H4 (cell line): ENCODE measurements at regions not wholly inside any gene's neighbourhood (a gene's known extent, or its start where the extent isn't known, plus 50 kb on each side); places are given as distances from the start of the nearest gene placed in this dataset.
"Not testable (repeated sequence)": the region's sequence is repeated elsewhere in the genome, so short reads cannot be mapped to it uniquely, and the experiment has no call there.

ENCODE experiments used
- DNase-seq: peaks from one replicate; pipeline ENCODE4 v3.0.0-alpha.2; 2015; ENCODE audit warnings: low spot score

DNA sequence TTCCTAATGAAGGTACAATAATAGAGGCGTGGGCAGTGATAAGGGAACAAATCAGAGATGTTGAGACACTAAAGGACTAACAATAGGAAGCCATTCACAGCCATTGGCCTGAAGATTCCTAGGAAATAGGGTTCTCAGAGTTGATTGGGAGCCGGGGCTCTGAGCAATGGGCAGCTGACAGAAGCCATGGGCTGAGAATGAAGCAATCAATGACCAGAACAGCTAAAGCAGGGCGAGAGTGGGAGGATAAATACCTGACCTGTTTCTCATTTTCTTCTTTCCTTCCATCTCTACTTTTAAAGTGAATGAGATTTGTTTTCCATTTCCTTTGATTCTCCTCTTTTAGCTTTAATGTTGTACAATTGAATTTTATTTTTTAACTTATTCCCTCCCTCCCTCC, 774.7 kb upstream of the ADGRL4 start:
- no peak for DNase-seq

DNA sequence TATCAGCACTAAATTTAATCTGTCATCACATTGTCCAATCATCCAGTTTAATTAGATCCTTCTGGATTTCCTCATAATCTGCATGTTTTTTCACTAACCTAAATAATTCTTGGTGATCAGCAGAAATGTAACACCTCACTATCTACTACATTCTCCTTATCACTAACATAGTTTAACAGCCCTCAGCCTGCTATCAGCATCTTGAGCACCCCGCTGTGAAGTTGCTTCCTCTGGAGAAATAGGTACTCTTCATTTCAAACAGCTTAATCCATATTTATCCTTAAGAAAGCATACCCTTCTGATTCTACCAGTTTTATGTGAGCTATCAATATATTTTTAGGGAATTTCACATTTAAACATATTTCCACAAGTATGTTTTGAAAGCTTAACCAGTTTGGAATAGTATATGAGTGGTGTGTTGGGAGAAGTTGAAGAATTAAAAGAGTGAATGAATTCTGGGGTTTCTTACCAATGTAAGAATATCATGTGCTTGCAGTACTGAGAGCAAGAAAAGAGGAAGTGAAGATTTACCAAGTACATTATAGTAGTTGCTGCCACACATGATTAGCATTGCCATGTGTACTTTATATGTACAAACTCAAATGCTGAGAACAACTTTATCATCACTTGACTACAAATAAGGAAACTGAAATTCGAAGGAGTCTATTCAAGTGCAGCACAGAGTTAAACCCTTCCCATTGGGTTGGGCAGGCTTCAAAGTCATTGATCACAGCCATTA, 771.1 kb upstream of the ADGRL4 start:
- no peak for DNase-seq

DNA sequence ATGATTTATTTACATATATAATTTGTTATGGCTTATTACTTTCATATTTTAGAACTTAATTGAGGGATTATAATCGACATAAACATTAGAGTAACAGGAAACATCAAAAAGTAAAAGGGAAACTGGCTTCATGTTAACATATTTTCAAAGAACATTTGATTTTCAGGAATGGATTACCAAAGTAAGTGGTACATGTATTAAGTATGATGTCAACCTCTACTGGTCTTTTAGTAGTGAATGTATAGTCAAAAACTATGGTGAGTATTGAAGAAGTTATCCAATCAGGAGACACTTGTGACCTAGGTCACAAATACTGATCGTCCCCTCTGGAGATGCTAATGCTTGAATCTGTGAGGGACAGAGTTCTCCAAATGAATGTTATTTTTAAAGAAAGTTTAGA, 768.9 kb upstream of the ADGRL4 start:
- DNase-seq, result no peak

DNA sequence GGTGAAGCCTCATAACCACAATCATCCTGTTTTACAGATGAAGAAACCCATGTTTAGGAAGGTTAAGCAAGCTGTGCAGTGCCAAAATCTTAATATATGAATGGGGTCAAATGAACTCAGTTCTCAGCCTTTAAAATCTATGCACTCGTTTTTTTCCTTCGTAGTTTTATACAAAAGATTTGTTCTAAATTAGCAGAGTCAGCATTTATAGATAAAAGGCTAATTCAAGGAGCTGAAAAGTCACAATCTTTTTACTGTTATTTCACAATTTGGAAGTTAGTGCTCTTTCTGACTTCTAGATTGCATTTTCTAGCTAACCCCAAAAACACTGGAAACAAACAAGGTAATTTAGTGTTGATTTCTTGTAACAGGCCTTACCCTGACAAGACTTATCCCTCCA, 766.9 kb upstream of the ADGRL4 start:
- no peak for DNase-seq

DNA sequence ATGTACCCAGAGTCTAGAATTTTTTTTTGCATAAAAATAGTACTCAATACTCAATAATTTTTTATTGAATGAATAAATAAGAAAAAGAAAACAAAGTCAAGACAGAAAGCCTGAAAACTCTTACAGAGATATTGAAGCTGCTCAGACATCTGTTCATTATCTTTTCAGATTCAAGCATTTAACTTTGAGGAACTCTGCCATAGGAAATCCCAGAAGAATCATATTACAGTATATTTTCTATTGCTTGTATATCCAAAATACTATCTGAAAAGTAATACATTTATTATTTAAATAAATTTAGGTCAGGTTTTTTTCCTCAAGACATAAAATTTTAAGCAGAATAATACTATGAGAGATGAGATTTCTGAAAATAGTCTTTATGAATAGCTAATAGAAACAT, 755.9 kb upstream of the ADGRL4 start:
- no peak for DNase-seq

DNA sequence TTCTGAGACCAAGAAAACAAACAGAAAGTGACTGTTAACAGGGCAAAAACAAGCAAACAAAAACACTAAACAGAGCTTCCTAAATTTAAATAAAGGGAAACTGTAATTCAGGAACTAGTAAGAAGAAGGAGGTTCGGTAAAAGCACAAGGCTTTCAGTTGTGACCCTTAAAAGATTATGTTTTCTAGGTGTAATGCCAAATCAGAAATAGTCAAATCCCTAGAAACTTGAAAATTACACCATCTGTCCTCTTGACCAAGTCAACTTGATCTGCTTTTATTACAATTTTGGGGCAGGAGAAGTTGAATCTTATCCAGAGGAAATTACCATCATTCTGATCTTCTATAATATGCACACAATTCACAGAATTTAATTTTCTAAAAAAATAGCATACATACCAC, 754.0 kb upstream of the ADGRL4 start:
- DNase-seq, result no peak

DNA sequence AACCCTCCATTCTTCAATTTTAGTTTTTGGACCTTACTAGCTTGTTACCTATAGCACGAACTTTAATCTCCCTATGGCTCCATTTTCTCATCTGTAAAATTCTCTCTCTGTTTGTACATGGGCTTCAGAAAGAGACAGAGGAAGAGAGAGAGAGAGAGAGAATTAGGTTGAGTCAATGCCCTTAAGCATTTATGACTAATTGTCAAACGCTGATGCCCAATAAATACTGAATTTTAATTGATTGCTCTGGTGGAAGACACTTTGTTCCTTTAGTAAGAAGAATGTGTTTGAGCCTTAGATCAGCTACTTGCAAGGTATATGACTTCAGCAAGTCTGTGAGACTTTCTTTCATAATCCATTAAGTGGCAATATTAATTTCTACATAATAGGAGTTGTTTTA, 743.1 kb upstream of the ADGRL4 start:
- DNase-seq, result no peak

DNA sequence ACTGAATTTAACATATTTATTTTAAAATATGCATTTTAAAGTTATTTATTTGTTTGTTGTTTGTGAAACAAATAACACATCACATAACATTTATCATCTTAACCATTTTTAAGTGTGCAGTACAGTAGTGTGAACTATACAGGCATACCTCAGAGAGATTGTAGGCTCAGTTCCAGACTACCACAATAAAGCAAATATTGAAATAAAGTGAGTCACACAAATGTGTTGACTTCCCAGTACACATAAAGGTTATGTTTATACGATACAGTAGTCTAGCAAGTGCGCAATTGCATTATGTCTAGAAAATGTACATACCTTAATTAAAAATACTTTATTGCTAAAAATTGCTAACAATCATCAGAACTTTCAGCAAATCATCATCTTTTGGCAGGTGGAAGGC, 739.4 kb upstream of the ADGRL4 start:
- DNase-seq, result peak; percentile 2

DNA sequence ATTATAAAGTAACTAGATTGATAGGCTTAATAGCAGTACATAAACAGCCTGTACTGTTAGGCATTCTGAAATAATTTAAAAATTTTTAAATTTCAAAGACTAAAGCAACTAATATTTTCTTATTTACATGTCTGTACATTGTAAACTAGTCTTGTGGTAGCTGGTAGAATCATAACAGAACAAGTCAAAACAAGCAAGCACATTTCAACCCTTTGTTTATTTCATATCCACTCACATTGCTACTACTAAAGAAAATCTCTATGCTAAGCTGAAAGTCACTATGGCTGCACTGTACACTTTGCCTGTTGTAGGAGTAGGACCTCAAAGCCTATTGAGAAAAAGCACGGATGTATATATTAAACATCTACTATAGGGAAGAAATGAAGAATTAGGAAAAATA, 738.2 kb upstream of the ADGRL4 start:
- DNase-seq, result no peak

DNA sequence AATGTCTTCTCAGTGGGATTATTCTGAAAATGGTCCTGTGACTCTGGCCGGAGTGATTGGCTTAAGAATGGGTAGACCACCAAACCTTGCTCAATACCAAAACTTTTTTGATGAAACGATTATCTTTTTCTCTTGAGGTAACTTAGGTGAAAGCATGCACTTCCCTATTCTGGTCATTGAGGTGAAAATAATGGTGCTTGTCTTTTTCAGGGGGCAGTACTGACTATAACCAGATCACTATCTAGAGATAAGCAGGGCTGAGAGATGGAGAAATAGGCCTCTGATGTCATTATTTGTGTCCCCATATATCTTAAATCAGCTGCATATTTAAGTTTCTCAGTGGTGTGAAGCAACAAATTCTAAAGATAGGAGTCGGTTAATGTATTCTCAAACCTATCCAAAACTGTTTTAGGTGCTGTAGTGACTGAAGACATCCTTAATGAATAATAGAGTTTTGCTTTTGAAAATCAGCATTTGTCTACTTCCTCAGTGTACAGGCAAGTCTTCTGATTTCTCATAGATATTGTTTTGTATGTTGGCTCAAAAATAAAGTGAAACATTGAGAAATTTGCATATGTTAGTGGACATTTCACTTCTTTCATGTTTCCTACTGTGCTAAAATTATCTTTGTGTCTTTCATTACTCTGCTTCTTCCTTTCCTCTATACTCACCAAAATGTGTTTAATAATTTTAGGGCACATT, 735.3 kb upstream of the ADGRL4 start:
- DNase-seq, result no peak

DNA sequence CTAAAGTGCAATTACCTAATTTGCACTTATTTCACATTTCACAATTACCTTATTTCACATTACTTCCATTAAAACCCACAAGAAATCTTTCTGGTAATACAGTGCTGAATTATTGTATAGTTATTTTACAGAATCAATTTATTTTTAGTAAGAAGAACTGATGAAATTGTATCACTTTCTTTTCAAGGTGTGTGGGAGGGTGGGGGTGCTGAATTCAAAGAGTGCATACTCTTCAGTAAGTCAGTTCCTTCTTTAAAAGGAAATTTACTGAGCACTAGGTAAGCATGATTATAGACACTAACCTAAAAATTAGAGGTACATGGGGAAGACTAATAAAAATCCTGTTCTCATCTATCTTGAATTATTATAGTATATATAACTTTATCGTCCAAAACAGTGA, 731.6 kb upstream of the ADGRL4 start:
- no peak for DNase-seq

DNA sequence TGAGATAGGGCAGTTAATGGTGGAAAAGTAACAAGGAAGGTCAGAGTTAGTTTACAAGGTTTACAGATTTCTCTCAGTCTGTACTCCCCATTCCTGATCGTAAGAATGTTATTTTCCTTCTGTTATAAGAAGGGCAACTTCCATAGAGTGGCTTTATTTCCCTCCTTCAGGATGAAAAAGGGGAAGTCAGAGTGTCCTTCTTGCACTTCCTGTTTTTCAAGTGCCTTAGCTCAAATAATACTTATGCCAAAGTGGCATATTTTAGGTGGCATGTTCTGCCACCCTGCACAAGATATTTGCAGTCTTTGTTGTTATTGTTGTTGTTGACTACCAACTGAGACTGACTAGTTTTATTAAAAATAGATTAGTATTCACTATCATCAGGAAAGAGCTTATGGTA, 730.7 kb upstream of the ADGRL4 start:
- no peak for DNase-seq

DNA sequence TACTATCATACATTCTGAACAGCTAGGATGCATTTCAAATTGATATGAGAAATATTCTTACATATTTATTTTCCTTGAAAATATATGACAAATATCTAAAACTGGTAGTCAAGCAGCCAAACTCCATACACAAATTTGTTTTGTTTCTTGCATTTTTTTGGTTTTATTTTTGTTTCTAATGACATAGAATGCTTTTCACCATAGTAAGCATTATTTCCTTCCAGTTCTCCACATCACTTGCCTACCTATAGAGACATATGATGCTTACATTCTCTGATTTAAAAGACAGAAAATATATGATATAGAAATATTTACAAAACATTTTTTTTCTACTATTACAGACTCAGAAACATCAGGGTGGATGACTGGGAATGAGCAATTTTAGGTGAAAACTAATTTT, 726.4 kb upstream of the ADGRL4 start:
- no peak for DNase-seq

DNA sequence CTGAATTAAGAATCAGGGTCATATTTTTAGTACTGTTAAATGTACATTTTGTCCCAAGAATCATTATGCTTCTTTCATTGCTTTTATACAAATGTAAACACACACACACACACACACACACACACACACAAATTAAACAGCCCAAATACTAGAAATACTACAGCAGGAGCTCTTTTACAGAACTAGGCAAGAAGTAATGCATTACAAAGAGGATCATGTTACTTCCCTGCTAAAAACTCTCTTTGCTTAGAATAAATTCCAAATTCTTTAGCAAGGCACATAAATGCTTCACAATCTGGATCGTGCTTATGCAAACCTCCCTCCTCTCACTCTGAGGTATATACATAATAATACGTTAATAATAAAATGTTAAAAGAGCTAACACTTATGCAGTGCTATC, 720.4 kb upstream of the ADGRL4 start:
- no peak for DNase-seq

DNA sequence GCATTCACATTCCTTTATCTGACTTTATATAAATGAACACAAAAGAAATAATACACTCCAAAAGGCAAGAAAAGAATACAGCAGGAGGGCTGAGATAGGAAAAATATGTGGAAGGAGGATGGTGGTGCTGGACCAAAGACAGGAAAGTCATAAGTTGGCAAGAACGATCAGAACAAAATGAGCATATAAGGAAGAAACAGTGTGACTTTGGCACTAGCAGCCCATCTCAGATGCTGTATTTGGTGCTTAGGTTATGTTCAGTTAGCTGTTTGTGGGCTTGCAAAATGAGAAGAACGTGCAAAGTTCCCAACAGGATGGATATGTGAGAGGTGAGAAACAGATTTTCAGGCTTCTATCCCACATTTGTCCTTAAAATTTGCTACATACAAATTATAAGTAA, 719.8 kb upstream of the ADGRL4 start:
- no peak for DNase-seq

DNA sequence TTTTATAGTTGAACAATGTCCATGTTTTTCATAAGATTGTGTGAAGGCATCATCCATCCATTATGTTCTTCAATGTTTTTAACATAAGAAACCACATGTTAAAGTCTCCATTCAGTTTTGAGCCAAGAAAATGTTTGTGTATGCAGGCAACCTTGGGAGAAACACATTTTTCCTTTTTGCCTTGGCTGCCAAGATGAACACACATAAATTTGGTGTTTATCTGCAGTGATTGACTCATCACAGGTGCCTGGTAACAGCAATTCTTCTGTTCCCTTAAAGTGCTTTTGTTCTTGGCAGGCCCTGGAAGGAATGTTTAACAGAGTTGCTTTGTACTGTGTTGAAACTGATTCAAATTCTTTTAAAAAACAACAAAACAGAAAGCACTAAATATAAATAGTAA, 709.9 kb upstream of the ADGRL4 start:
- DNase-seq, result peak; percentile 2

DNA sequence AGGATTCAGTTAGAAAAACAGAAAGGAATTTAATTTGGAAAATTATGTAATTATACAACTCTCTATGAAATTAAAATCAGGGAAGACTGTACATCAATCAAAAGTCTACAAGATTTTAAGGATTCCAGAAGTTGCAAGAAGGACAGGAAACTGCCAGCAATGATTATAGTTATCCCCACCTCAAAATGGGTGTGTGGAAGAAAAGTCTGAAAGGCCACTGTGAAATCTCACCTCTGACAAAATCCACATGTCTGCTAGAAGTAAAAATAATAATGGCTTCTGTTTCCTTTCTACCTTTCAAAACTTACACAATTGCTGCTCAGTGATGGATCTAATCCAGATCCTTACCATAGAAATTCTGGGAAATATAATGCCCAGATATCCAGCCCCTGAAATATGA, 708.1 kb upstream of the ADGRL4 start:
- DNase-seq, result no peak

DNA sequence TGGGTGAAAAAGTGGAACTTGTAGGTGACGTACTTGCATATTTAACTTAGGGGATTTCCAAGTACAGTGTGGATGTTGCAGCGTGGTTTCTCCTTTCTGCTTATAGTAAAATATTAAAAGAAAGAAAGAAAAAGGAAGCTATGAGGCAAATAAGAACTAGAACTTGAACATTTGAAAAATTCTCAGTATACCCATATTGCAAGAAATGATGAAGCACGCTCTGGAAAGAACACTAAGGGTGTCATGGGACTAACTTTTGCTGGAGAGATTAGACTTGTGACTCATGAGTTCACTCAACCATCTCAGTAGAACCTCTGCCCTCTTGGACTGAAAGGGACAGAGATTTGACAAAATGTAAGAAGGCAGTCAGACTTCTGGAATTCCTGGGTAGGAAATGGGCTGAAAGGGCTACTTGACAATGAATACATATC, 704.5 kb upstream of the ADGRL4 start:
- DNase-seq, result no peak

DNA sequence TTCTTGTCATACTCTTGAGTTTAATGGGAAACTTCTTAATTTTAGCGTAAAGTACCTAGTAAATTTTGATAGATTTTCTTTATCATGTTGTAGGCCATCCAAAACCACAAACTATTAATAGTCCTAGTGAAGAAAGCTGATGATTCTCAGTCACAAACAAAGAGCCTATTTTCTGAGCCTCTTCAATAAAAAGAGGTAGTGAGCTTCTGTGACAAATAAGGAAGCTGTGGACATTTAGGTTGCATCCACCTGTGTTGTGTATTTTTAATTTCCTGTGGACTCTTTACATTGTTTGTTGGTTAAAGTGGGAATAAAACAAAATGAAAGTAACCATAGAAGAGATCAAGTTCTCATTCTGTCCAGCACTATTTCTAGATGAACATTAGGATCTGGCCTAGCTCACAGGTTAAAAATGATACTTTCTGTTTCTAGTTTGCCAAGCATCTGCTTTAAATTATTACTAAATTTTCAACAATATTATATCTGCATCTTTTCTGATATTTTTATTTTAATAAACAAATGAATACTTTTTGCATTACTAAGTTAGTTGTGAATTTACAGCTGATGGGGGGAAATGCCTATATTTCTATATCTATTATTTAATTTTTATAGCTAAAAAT, 702.2 kb upstream of the ADGRL4 start:
- DNase-seq, result no peak

DNA sequence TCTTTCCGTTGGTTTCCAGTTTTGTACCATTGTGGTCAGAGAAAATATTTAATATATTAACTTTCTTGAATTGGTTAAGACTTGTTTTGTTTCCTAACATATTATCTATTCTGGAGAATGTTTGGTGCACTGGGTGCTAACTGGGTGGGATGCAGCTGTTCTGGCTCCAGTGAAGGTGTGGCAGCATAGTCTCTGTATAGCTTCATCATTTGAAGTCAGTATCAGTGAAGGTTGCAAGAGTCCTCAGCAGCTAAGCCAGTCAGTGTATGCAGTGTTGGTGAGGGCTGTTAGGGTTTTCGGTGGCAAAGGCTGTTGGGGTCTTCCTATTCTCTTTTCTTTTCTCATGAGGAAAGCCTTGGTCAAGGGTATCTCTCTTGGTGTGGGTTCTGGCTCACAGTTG, 698.7 kb upstream of the ADGRL4 start:
- no peak for DNase-seq

DNA sequence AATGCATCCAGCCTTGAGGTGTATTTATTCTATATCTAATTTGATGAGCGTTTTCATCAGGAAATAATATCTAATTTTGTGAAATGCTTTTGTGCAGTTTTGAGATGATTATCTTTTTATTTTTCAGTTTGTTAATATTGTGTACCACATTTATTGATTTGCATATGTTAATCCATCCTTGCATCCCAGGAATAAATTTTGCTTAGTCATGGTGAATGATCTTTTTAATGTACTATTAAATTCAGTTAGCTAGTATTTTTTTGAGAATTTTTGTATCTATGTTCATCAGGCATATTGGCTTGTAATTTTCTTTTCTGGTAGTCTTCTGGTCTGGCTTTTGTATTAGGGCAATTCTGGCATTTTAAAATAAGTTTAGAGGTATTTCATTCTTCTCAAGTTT, 697.5 kb upstream of the ADGRL4 start:
- DNase-seq, result no peak

DNA sequence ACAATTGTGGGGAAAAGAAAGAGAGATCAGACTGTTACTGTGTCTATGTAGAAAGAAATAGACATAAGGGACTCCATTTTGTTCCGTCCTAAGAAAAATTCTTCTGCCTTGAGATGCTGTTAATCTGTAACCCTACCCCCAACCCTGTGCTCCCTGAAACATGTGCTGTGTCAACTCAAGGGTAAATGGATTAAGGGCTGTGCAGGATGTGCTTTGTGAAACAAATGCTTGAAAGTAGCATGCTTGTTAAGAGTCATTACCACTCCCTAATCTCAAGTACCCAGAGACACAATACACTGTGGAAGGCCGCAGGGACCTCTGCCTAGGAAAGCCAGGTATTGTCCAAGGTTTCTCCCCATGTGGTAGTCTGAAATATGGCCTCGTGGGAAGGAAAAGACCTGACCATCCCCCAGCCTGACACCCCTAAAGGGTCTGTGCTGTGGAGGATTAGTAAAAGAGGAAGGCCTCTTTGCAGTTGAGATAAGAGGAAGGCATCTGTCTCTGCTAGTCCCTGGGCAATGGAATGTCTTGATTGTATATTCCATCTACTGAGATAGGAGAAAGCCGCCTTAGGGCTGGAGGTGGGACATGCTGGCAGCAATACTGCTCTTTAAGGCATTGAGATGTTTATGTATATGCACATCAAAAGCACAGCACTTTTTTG, 695.9 kb upstream of the ADGRL4 start:
- DNase-seq, result not testable (repeated sequence)

DNA sequence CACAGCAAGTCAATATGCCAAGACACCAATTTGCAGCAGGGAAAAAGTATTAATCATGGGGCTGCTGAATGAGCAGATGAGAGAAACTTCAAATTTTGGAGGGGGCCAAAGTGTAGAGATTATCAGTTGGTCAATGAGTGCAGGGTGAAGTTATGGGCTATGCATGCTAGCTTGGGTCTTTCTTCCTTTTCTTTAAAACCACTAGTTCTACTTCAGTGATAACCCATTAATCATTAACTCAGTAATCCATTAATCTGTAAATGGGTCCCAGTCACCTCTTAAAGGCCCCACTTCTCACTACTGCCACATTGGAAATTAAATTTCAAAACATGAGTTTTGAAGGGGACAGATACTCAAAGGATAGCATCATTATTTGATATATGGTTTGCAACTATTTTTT, 688.6 kb upstream of the ADGRL4 start:
- no peak for DNase-seq
